SH-SY5Y (cell line): ENCODE measurements at regions not wholly inside any gene's neighbourhood (a gene's known extent, or its start where the extent isn't known, plus 50 kb on each side); places are given as distances from the start of the nearest gene placed in this dataset.

Experiments used
- GATA2 ChIP-seq: IDR thresholded peaks from 2 replicates; pipeline ENCODE4 v1.6.1; 2011; ENCODE audit warnings: mild to moderate bottlenecking, low read depth, low read length
- GATA3 ChIP-seq: IDR thresholded peaks from 2 replicates; pipeline ENCODE4 v1.6.1; 2011; ENCODE audit warnings: low read depth, mild to moderate bottlenecking, low read length, moderate library complexity

GRCh38 chr17:77665833-77666232, 292.7 kb upstream of the TNRC6C start:
- TF ChIP-seq GATA2 (no peak), GATA3 (no peak)
